Panc1 (cell line): ENCODE measurements at regions not wholly inside any gene's neighbourhood (a gene's known extent, or its start where the extent isn't known, plus 50 kb on each side); places are given as distances from the start of the nearest gene placed in this dataset.
"Not testable (repeated sequence)": the region's sequence is repeated elsewhere in the genome, so short reads cannot be mapped to it uniquely, and the experiment has no call there.

ENCODE experiments used
- ATAC-seq: fragments of 200-7000 bp; cut with Tn5 transposase; 2 replicates; pipeline ENCODE4 v1.9.1; 2020; ENCODE audit warnings: mild to moderate bottlenecking, moderate library complexity
- BruUV-seq: library from RNA; stranded (reverse); fragments of 400-500 nt; replicated peaks from 2 replicates; lab custom pipeline; 2021; lab: Mats Ljungman, UMichigan
- CTCF ChIA-PET: fragments of 300-600 bp; sonication (Branson Sonifier 250); formaldehyde crosslinking; loops from one replicate; lab custom pipeline; 2022; ENCODE audit warnings: antibody characterized with exemption; lab: Charles Lee
- POLR2A ChIA-PET: fragments of 300-600 bp; sonication (Branson Sonifier 250); formaldehyde crosslinking; loops from one replicate; lab custom pipeline; 2022; ENCODE audit warnings: antibody characterized with exemption; lab: Charles Lee
- DNase-seq: peaks from one replicate; pipeline ENCODE4 v3.0.0-alpha.2; 2010; ENCODE audit warnings: low read depth, low spot score
- H3K27ac ChIP-seq: 2 replicates; pipeline ENCODE4 v1.5.1; 2011; ENCODE audit warnings: mild to moderate bottlenecking, low read length, inconsistent platforms
- H3K27me3 ChIP-seq: fragments of 200-500 bp; sonication (Bioruptor generic); 2 replicates; pipeline ENCODE4 v1.6.0; 2014; ENCODE audit warnings: low read length, inconsistent platforms; ENCODE audit not compliant: control insufficient read depth, insufficient read depth
- H3K36me3 ChIP-seq: fragments of 200-500 bp; sonication (Bioruptor generic); 2 replicates; pipeline ENCODE4 v1.5.1; 2014; ENCODE audit warnings: inconsistent platforms, mild to moderate bottlenecking, low read length, moderate library complexity; ENCODE audit not compliant: control insufficient read depth, insufficient read depth
- H3K4me1 ChIP-seq: 2 replicates; pipeline ENCODE4 v1.5.1; 2011; ENCODE audit warnings: inconsistent platforms, mild to moderate bottlenecking, low read length, moderate library complexity; ENCODE audit not compliant: control insufficient read depth, insufficient read depth
- H3K4me3 ChIP-seq, 2 experiments: 2 replicates each; pipeline ENCODE4 v1.5.1; 2011 to 2012; ENCODE audit warnings: low read depth in 2 of 2, low read length in 2 of 2, mild to moderate bottlenecking in 2 of 2, inconsistent platforms in 1 of 2, moderate library complexity in 1 of 2
- H3K9me3 ChIP-seq: fragments of 200-500 bp; sonication (Bioruptor generic); 2 replicates; pipeline ENCODE4 v1.5.1; 2014; ENCODE audit warnings: low read depth, mild to moderate bottlenecking, inconsistent platforms, low read length, moderate library complexity; ENCODE audit not compliant: control insufficient read depth, insufficient read depth
- CTCF ChIP-seq: fragments of 450-650 bp; IDR thresholded peaks from 2 replicates; pipeline ENCODE4 v1.5.1; 2017; ENCODE audit warnings: mild to moderate bottlenecking
- POLR2AphosphoS5 ChIP-seq: IDR thresholded peaks from 2 replicates; pipeline ENCODE4 v1.6.1; 2012; ENCODE audit warnings: mild to moderate bottlenecking, low read depth, low read length, moderate library complexity
- REST ChIP-seq, 2 experiments: IDR thresholded peaks; 2 replicates each; pipeline ENCODE4 v1.6.1; 2011 to 2012; ENCODE audit warnings: low read depth in 2 of 2, control low read depth in 1 of 2, low read length in 1 of 2, mild to moderate bottlenecking in 1 of 2, moderate library complexity in 1 of 2; ENCODE audit not compliant: insufficient read depth in 1 of 2
- SIN3A ChIP-seq: IDR thresholded peaks from 2 replicates; pipeline ENCODE4 v1.6.1; 2012; ENCODE audit warnings: low read depth, mild to moderate bottlenecking, low read length, moderate library complexity, borderline replicate concordance; ENCODE audit not compliant: insufficient read depth
- TCF7L2 ChIP-seq: IDR thresholded peaks from 2 replicates; pipeline ENCODE4 v1.6.1; 2011; ENCODE audit warnings: mild to moderate bottlenecking, low read depth, low read length, inconsistent platforms
- in situ Hi-C: cut with HindIII; loops from 2 replicates; pipeline ENCODE4 v1.10.0; 2016; ENCODE audit warnings: low sequenced_read_pairs, low pct_unique_long_range_greater_than_20kb
- intact Hi-C: fragments of 100-400 bp; cut with micrococcal nuclease; formaldehyde crosslinking; loops from one replicate; pipeline ENCODE4 v1.10.0; 2022; ENCODE audit not compliant: unreplicated experiment

GRCh38 chr17:13096291-13096690, 78.5 kb upstream of the ELAC2 start:
- POLR2A ChIA-PET = no interaction called here
- H3K9me3 ChIP-seq = no peaks in the 10 kb centered on the region
- no peak overlapping the region for H3K4me3 ChIP-seq
- H3K27ac ChIP-seq = no peak overlapping the region
- H3K27me3 ChIP-seq = no peaks in the 10 kb centered on the region
- BruUV-seq = no TSS peak
- CTCF ChIA-PET = no interaction called here
- TF ChIP-seq TCF7L2 (no peak), CTCF (no peak), POLR2AphosphoS5 (no peak), REST (IDR thresholded peaks at IDR 0.05; ENCODE audit: insufficient read depth in 1 of 2, low read depth in 2 of 2, low read length in 1 of 2) (no peak), SIN3A (no peak)
- ATAC-seq = no peak
- H3K4me1 ChIP-seq = no peaks in the 10 kb centered on the region
- H3K36me3 ChIP-seq = no peaks in the 10 kb centered on the region
- intact Hi-C loops (no loop called here), in situ Hi-C loops (no loop called here)
- DNase-seq = no peak

GRCh38 chr17:13092010-13092409, 74.2 kb upstream of the ELAC2 start:
- POLR2A ChIA-PET, CTCF ChIA-PET, DNase-seq, ATAC-seq, H3K27me3 ChIP-seq, in situ Hi-C loops, H3K36me3 ChIP-seq, BruUV-seq, H3K4me3 ChIP-seq, H3K9me3 ChIP-seq, H3K4me1 ChIP-seq, intact Hi-C loops, H3K27ac ChIP-seq: not testable (repeated sequence)

GRCh38 chr17:13088666-13089065, 70.8 kb upstream of the ELAC2 start:
- ChIA-PET POLR2A (no interaction called here), CTCF (interaction anchor here (0.6 kb wide), 1 partner anchor 991 kb away, joined by 6 read pairs; no protein-coding TSS in a partner anchor)
- intact Hi-C loops (no loop called here), in situ Hi-C loops (no loop called here)
- Histone ChIP-seq H3K4me1 (no peaks in the 10 kb centered on the region), H3K9me3 (no peaks in the 10 kb centered on the region), H3K27me3 (no peaks in the 10 kb centered on the region; the same call in 1 of the 2 replicates), H3K36me3 (no peaks in the 10 kb centered on the region), H3K4me3 (no peak overlapping the region), H3K27ac (no peak overlapping the region)
- BruUV-seq = no TSS peak
- TF ChIP-seq CTCF (no peak), REST (IDR thresholded peaks at IDR 0.05; ENCODE audit: insufficient read depth in 1 of 2, low read depth in 2 of 2, low read length in 1 of 2) (no peak), TCF7L2 (no peak), SIN3A (no peak), POLR2AphosphoS5 (no peak)
- ATAC-seq (no peak), DNase-seq (no peak)
